Dermis microvascular lymphatic vessel endothelial cell (primary cell): ENCODE measurements at regions not wholly inside any gene's neighbourhood (a gene's known extent, or its start where the extent isn't known, plus 50 kb on each side); places are given as distances from the start of the nearest gene placed in this dataset.

Experiments
- DNase-seq, 2 donors: peaks; one replicate each; pipeline versions ENCODE4 v3.0.0 to v3.0.0-alpha.2; 2010; ENCODE audit warnings: low read depth in 2 of 2

DNA sequence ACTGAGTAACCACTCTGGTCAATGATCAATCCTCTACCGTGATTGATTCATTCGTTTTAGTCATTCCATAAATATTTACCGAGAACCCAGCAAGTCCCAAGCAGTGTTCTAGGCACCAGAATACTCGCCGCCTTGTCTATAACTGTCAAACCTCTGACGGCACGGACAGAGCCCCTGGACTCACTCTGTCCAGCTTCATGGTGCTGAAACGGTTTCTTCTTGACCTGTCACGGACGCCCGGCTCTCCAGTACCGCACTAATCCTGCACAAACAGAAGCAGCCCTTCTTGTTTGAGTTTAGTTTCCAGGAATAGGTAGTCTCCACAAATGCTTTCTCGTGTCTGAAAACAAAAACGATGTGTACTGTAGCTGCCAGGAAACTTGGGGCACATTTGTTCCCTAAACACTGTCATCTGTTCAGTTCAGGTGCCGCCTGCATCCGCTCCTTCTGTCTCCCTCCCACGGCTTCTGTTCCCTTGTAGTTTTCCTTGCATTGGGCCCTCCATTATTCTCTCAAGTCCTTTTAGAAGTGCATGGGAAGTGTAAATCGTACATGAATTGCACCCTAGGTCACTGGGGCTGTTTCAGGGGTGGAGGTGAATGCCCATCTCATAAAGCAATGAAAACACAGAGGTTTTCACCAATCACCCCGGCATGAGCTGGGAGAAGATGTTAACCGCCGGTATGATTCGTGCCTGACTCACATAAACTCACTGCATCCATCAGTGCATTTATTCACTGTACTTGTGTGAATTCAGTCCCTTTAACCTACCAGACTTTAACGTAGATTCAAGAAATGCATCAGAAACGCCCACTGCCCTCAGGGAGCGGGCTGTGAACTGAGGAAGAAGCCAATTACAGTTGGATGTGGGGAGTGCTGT is 209.3 kb upstream of the CDH4 start:
- no peak for DNase-seq

GRCh38 chr20:61043681-61044080 is 208.4 kb upstream of the CDH4 start:
- DNase-seq, result no peak

DNA sequence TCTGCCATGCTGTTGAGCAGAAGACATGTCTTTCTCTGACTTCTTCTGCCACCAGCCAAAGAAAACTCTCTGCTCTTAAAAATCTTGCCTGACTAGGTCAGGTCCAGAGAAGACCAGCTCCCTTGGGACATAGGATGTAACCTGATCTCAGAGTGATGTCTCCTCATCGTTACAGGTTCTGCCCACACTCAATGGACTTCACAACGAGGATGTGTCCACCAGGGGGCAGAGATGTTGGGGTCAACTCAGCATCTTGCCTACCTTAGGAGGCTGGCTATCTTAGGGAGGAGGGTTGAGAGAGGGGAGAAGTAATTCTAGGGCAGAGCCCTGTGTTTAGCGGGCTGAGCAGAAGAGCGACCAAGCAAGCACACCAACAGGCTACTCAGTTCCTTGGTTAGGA is 207.6 kb upstream of the CDH4 start:
- no peak for DNase-seq

DNA sequence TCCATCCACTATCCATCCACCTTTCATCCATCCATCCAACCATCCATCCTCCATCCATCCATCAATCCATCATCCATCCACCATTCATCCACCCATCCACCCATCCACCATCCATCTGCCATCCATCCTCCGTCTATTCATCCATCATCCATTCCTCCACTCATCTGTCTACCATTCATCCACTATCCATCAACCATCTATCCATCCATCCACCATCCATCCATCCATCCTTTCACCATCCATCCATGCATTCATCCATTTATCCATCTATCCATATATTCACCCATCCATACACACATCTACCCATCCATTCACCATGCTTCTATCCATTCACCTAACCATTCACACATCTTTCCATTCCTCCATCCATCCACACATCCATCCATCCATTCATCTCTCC is 207.0 kb upstream of the CDH4 start:
- no peak for DNase-seq

- DNase-seq, result no peak
Measured at GRCh38 chr20:61045876-61046585, 206.0 kb upstream of the CDH4 start.

DNA sequence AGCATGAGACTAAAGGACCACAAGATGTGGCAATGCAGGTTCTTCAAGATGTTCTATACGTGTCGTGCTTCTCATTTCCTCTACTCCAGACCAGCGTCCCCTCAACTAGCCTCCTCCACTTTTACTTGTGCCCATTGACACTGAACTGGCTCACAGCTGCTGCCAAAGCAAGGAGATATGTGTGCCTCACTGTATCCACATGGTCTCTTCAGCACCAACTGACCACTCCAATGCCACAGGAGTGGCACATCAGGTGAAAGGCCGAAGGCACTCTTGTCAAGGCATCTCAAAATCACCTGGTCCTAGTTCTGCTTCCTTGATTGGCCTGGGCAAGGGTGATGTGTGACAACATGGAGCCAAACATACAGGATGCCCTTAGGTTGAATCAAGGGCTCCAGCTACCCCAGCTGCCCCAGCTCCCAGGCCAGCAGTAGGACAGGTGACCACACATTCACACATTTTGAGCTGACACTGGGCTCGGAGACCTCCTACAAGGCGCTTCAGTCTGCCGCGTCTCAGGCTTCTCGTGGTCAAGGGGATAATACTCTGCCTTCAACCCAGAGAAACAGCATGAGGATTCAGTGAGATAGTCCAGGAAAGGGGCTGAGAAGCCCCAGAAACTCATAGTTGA is 205.2 kb upstream of the CDH4 start:
- DNase-seq, result no peak

- no peak for DNase-seq
Measured at GRCh38 chr20:61047515-61047914, 204.5 kb upstream of the CDH4 start.

- no peak for DNase-seq
Measured at GRCh38 chr20:61048302-61048701, 203.8 kb upstream of the CDH4 start.

GRCh38 chr20:61049684-61050083 is 202.4 kb upstream of the CDH4 start:
- DNase-seq, result no peak

- DNase-seq, result no peak
Measured at GRCh38 chr20:61050336-61050890, 201.6 kb upstream of the CDH4 start.

- DNase-seq, result no peak
Measured at GRCh38 chr20:61052195-61052750, 199.8 kb upstream of the CDH4 start.

GRCh38 chr20:61052776-61053442 is 199.2 kb upstream of the CDH4 start:
- DNase-seq, result no peak

DNA sequence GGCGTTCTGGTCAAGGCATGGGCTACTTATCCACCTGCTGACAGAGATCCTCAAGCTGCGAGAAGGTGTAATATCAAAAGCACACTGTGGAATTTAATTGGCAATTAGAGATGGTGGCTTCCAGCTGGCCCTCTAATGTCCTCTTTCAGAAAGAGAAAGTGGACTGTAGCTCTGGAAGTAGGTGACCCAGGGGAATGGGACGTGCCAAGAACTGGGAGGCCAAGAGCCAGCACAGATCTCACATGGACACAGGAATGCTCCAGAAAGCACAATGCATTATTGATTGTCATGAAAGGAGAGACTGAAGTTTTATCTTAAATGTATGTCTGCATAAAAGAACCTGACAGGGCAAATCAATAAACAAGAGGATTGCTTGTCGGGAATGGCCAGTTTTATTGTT is 198.6 kb upstream of the CDH4 start:
- DNase-seq, result no peak

DNA sequence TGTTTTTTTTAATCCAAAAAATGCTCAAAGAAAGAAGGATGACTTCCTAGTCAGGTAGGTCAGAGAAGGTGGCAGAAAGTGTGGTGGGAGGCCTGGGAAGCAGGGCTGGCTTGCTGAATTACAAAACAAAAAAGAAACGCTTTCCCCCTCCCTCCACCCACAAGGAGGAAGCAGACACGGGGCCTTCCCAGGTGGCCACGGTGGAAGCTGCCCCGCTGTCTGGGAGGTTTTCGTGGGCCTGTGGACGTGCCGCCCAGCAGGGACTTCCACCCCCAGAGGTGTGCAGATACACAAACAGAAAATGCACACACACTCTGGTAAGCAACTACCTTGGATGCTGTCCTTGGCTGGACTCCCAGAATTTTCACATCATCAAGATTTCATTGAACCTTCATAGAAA is 198.2 kb upstream of the CDH4 start:
- DNase-seq, result no peak

- no peak for DNase-seq
Measured at GRCh38 chr20:61054411-61054810, 197.7 kb upstream of the CDH4 start.

- DNase-seq, result no peak
Measured at GRCh38 chr20:61055180-61056010, 196.7 kb upstream of the CDH4 start.

- no peak for DNase-seq
Measured at GRCh38 chr20:61056116-61056515, 195.9 kb upstream of the CDH4 start.

DNA sequence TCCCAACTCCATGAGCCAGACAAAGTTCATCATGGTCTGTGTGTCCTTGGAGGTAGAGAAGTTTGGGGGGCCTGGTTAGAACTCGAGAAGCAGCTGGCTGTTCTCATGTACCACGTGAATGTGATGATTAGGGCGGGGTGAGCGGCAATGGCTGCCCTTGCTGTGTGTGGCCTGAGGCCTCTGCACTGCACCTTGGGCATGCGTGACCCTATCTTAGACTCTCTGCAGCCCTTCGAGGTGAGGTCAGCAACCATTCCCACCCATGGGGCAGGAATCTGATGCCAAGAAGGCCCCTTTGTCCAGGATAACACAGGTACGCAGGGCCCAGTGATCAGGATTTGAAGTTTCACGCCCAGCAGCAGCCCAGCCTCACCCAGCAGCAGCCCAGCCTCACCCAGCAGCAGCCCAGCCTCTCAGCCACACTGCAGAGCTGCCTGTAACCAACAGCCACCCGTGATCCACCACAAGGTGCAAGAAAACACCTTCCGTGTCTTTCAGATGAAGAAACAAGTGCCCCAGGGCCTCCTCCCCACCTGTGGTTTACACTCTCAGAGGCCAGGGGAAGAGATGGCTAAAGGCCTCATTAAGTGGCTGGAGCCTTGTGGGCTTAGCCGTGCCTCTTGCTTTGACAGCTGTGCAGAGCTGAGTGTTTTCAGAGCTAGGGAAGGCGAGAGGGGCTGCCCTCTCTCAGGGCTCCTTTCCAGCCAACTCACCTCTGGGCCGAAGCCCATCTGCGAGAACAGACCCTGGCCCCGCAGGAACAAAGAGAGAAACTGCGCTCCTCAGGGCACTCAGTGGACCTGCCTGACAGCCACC is 195.2 kb upstream of the CDH4 start:
- DNase-seq, result no peak

DNA sequence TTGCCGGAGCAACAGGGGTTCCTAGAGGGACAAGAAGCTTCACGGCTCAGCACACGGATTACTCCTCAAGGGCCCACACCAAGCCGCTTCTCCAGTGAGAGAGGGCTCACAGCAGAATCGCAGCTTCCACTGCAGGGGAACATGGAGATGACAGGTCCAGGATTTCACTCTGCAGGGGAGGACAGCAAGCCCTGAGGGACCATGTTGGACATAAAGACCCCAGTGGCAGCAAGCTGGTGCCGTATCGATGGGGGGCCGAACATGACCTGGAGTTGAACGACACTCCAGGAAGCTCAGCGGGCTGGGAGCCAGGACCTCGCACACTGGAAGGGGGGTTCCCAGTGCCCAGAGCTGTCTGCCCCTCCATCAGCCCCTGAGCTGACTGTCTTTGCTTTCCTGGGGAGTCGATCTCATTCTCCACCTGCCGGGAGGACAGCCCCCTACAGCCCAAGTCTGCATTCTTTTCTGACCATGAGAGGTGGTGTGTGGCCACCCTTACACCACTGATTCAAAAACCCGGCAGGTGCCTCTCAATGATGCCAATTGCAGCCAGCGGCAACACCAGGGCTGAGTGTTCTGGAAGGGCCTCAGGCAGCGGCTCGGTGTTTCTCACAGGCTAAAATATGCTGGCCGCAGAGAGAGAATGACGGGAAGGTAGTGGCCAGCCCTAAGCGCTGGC is 194.5 kb upstream of the CDH4 start:
- no peak for DNase-seq
